ENCODE measurements at regions not wholly inside any gene's neighbourhood (a gene's known extent, or its start where the extent isn't known, plus 50 kb on each side); places are given as distances from the start of the nearest gene placed in this dataset.

DNA sequence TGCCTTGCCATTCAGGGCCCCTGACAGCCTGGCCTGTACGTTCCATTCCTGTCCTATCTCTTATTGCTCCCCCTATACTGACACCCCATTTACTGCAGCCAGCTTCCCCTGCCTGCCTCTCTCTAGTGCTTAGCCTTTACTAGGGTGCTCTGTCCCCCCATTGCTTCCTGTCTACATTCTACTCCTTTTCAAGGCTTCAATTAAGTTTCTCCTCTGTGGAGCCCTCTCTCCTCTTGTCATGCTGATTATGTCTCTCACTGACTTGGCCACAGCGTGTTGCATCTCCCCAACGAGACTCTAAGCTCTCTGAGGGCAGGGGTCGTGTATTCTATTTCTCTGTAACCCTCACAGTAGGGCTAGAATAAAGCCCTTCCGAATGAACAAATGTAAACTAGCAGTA lies 185.2 kb downstream of the RPLP1 start:
- TF ChIP-seq POLR2A (IDR thresholded peaks at IDR 0.05; ENCODE audit: low read depth): no peak
- TF ChIP-seq EP300 (IDR thresholded peaks at IDR 0.05): no peak
- TF ChIP-seq, protein P1, sequence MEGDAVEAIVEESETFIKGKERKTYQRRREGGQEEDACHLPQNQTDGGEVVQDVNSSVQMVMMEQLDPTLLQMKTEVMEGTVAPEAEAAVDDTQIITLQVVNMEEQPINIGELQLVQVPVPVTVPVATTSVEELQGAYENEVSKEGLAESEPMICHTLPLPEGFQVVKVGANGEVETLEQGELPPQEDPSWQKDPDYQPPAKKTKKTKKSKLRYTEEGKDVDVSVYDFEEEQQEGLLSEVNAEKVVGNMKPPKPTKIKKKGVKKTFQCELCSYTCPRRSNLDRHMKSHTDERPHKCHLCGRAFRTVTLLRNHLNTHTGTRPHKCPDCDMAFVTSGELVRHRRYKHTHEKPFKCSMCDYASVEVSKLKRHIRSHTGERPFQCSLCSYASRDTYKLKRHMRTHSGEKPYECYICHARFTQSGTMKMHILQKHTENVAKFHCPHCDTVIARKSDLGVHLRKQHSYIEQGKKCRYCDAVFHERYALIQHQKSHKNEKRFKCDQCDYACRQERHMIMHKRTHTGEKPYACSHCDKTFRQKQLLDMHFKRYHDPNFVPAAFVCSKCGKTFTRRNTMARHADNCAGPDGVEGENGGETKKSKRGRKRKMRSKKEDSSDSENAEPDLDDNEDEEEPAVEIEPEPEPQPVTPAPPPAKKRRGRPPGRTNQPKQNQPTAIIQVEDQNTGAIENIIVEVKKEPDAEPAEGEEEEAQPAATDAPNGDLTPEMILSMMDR (IDR thresholded peaks at IDR 0.05): no peak
- TF ChIP-seq POLR2AphosphoS5 (IDR thresholded peaks at IDR 0.05): no peak
- Histone ChIP-seq H3K27me3 (peaks cover 0 to 5% (median 0%) of the 10 kb centered on the region in 4 donors), H3K4me1 (no peaks in the 10 kb centered on the region), H3K4me3 (no peak overlapping the region), H3K27ac (replicated peaks in 1 of 4) (no peak overlapping the region), H3K36me3 (no peaks in the 10 kb centered on the region), H3K9me3 (peaks cover 0 to 8% (median 0%) of the 10 kb centered on the region in 4 donors)
- DNase-seq (ENCODE audit: extremely low spot score): peak; percentile 64
- WGBS: 81% methylated on average over 5 of the region's 5 CpGs
- intact Hi-C loops (cut with DNase I): no loop called here

- DNase-seq (ENCODE audit: extremely low spot score): no peak
- TF ChIP-seq EP300 (IDR thresholded peaks at IDR 0.05) (no peak), POLR2A (IDR thresholded peaks at IDR 0.05; ENCODE audit: low read depth) (no peak), POLR2AphosphoS5 (IDR thresholded peaks at IDR 0.05) (no peak)
- TF ChIP-seq, protein P1 (IDR thresholded peaks at IDR 0.05): no peak
- 94% methylated on average over 5 of the region's 5 CpGs for WGBS
- Histone ChIP-seq H3K27ac (replicated peaks in 1 of 4) (no peak overlapping the region), H3K4me3 (no peak overlapping the region), H3K27me3 (peaks cover 0 to 18% (median 0%) of the 10 kb centered on the region in 4 donors), H3K36me3 (no peaks in the 10 kb centered on the region), H3K9me3 (peaks cover 0 to 8% (median 0%) of the 10 kb centered on the region in 4 donors), H3K4me1 (peaks cover 0 to 6% (median 4%) of the 10 kb centered on the region in 4 donors)
- intact Hi-C loops (cut with DNase I): no loop called here
Observed at GRCh38 chr15:69643476-69643875, 190.9 kb downstream of the RPLP1 start.

DNA sequence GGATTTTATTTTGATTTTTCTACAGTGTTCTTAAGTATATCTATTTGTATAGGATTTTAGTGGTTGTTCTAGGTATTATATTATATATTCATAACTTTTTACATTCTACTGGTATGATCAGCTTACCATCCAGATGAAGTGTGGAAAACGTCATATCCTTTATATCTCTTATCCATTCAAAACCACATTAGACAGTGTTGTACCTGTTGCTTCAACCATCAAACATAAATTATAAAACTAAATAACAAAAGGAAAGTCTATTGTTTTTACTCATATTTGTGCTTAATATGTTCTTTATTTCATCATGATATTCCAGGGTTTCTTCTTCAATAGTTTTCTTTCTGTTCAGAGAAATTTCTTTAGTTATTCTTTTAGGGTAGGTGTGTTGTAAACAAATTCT lies 191.4 kb downstream of the RPLP1 start:
- 97% methylated on average over 1 of the region's 1 CpG for WGBS
- TF ChIP-seq POLR2AphosphoS5 (IDR thresholded peaks at IDR 0.05) (no peak), POLR2A (IDR thresholded peaks at IDR 0.05; ENCODE audit: low read depth) (no peak), EP300 (IDR thresholded peaks at IDR 0.05) (no peak)
- TF ChIP-seq, protein P1 (IDR thresholded peaks at IDR 0.05): no peak
- Histone ChIP-seq H3K27me3 (peaks cover 0 to 23% (median 0%) of the 10 kb centered on the region in 4 donors), H3K4me3 (no peak overlapping the region), H3K27ac (replicated peaks in 1 of 4) (no peak overlapping the region), H3K4me1 (peaks cover 0 to 8% (median 5%) of the 10 kb centered on the region in 4 donors), H3K36me3 (no peaks in the 10 kb centered on the region), H3K9me3 (peaks cover 0 to 8% (median 0%) of the 10 kb centered on the region in 4 donors)
- DNase-seq (ENCODE audit: extremely low spot score): no peak
- intact Hi-C loops (cut with DNase I): no loop called here

DNA sequence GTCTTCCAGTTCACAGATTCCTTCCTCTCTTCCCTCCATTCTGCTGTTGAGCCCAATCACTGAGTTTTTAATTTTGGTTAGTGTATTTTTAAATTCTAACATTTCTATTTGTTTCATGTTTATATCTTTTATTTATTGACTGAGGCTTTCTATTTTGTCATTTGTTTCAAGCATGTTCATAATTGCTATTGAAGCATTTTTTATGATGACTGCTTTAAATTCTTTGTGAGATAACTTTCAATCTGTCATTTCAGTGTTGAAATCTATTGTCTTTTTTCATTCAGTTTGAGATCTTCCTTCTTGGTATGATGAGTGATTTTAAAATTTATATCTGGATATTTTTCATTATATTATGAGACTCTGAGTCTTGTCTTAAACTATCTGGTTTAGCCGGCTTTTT lies 192.3 kb downstream of the RPLP1 start:
- no peak for TF ChIP-seq EP300 (IDR thresholded peaks at IDR 0.05)
- no peak for TF ChIP-seq POLR2A (IDR thresholded peaks at IDR 0.05; ENCODE audit: low read depth)
- TF ChIP-seq POLR2AphosphoS5 (IDR thresholded peaks at IDR 0.05): no peak
- TF ChIP-seq, protein P1 (IDR thresholded peaks at IDR 0.05): no peak
- no peak for DNase-seq (ENCODE audit: extremely low spot score)
- WGBS: 93% methylated on average over 1 of the region's 1 CpG
- H3K27me3 ChIP-seq: peaks cover 0 to 32% (median 0%) of the 10 kb centered on the region in 4 donors
- peaks cover 0 to 8% (median 0%) of the 10 kb centered on the region in 4 donors for H3K9me3 ChIP-seq
- peaks cover 0 to 8% (median 5%) of the 10 kb centered on the region in 4 donors for H3K4me1 ChIP-seq
- intact Hi-C loops (cut with DNase I): no loop called here
- H3K27ac ChIP-seq (replicated peaks in 1 of 4): no peak overlapping the region
- H3K4me3 ChIP-seq: no peak overlapping the region
- H3K36me3 ChIP-seq: no peaks in the 10 kb centered on the region

- intact Hi-C loops (cut with DNase I): no loop called here
- DNase-seq (ENCODE audit: extremely low spot score): no peak
- 100% methylated on average over 1 of the region's 1 CpG for WGBS
Observed at GRCh38 chr15:69647142-69647513, 194.5 kb downstream of the RPLP1 start.

More at GRCh38 chr15:69647142-69647513, 194.5 kb downstream of the RPLP1 start:
- Histone ChIP-seq H3K4me3 (no peak overlapping the region), H3K27ac (replicated peaks in 1 of 4) (no peak overlapping the region), H3K27me3 (peaks cover 0 to 40% (median 0%) of the 10 kb centered on the region in 4 donors), H3K36me3 (no peaks in the 10 kb centered on the region), H3K4me1 (peaks cover 0 to 8% (median 5%) of the 10 kb centered on the region in 4 donors), H3K9me3 (no peaks in the 10 kb centered on the region)
- TF ChIP-seq POLR2AphosphoS5 (IDR thresholded peaks at IDR 0.05) (no peak), EP300 (IDR thresholded peaks at IDR 0.05) (no peak), POLR2A (IDR thresholded peaks at IDR 0.05; ENCODE audit: low read depth) (no peak)
- TF ChIP-seq, protein P1 (IDR thresholded peaks at IDR 0.05): no peak

All from esophagus muscularis mucosa (tissue), 4 donors.